GM12878 (cell line): ENCODE measurements at regions not wholly inside any gene's neighbourhood (a gene's known extent, or its start where the extent isn't known, plus 50 kb on each side); places are given as distances from the start of the nearest gene placed in this dataset.

ENCODE experiments used
- ATAC-seq: fragments of 200-7000 bp; cut with Tn5 transposase; 3 replicates; pipeline ENCODE4 v1.9.1; 2020; ENCODE audit warnings: mild to moderate bottlenecking, moderate library complexity
- BruUV-seq: library from RNA; stranded (reverse); fragments of 400-500 nt; replicated peaks from 2 replicates; lab custom pipeline; 2021; lab: Mats Ljungman, UMichigan
- CTCF ChIA-PET: fragments of 300-600 bp; sonication (Branson Sonifier 250); formaldehyde crosslinking; extraction: SDS; loops from one replicate; lab custom pipeline; 2021; ENCODE audit warnings: inconsistent platforms; lab: Yijun Ruan, JAX
- POLR2A ChIA-PET: fragments of 350-600 bp; formaldehyde crosslinking; extraction: SDS; loops from one replicate; lab custom pipeline; 2021; ENCODE audit warnings: inconsistent platforms; lab: Charles Lee
- RAD21 ChIA-PET: fragments of 300-600 bp; sonication (Branson Sonifier 250); formaldehyde crosslinking; loops from one replicate; lab custom pipeline; 2023; ENCODE audit warnings: antibody characterized with exemption; ENCODE audit not compliant: unreplicated experiment; lab: Charles Lee
- SMC1A ChIA-PET: fragments of 300-600 bp; sonication (Branson Sonifier 250); formaldehyde crosslinking; loops from one replicate; lab custom pipeline; 2023; ENCODE audit not compliant: unreplicated experiment, uncharacterized antibody; lab: Charles Lee
- DNase-seq: peaks from one replicate; pipeline ENCODE4 v3.0.0-alpha.2; 2011; ENCODE audit warnings: low read depth, low spot score
- FAIRE-seq: peaks from 3 replicates; lab custom pipeline; 2011; peaks lifted over from hg19 to GRCh38; lab: Jason Lieb, UNC
- H2AFZ ChIP-seq: 2 replicates; pipeline ENCODE4 v1.6.0; 2011; ENCODE audit warnings: low read depth, low read length, control low read depth; ENCODE audit not compliant: control insufficient read depth
- H3K27ac ChIP-seq: 2 replicates; pipeline ENCODE4 v1.5.1; 2011; ENCODE audit warnings: control low read depth; ENCODE audit not compliant: control insufficient read depth, insufficient read depth
- H3K27me3 ChIP-seq, 2 experiments: replicated peaks in 1 of 2; 2 replicates each; pipeline versions ENCODE4 v1.6.0 to v1.6.1; 2011; ENCODE audit warnings: low read length in 1 of 2; ENCODE audit not compliant: control insufficient read depth in 2 of 2, insufficient read depth in 2 of 2
- H3K36me3 ChIP-seq, 2 experiments: 2 replicates each; pipeline ENCODE4 v1.5.1; 2011; ENCODE audit warnings: low read length in 1 of 2; ENCODE audit not compliant: control insufficient read depth in 2 of 2, insufficient read depth in 2 of 2
- H3K4me1 ChIP-seq: 2 replicates; pipeline ENCODE4 v1.6.1; 2011; ENCODE audit warnings: mild to moderate bottlenecking, low read length, moderate library complexity, mixed read lengths; ENCODE audit not compliant: control insufficient read depth, insufficient read depth
- H3K4me2 ChIP-seq: 2 replicates; pipeline ENCODE4 v1.6.0; 2011; ENCODE audit warnings: control low read depth; ENCODE audit not compliant: control insufficient read depth, insufficient read depth
- H3K4me3 ChIP-seq: fragments of 200-600 bp; sonication (generic); 2 replicates; pipeline ENCODE4 v1.5.1; 2016
- H3K79me2 ChIP-seq: 2 replicates; pipeline ENCODE4 v1.6.0; 2011; ENCODE audit warnings: low read length; ENCODE audit not compliant: control insufficient read depth, insufficient read depth
- H3K9ac ChIP-seq: 2 replicates; pipeline ENCODE4 v1.8.0; 2011; ENCODE audit warnings: low read length, control low read depth, mixed read lengths; ENCODE audit not compliant: control insufficient read depth, insufficient read depth
- H3K9me3 ChIP-seq: replicated peaks from 3 replicates; pipeline ENCODE4 v1.5.1; 2011; ENCODE audit warnings: mild to moderate bottlenecking, low read length; ENCODE audit not compliant: control insufficient read depth, insufficient read depth
- H4K20me1 ChIP-seq: 2 replicates; pipeline ENCODE4 v1.6.0; 2011; ENCODE audit not compliant: control insufficient read depth, insufficient read depth
- BRCA1 ChIP-seq: IDR thresholded peaks from 2 replicates; pipeline ENCODE4 v1.6.1; 2011; ENCODE audit warnings: low read depth, low read length, improper control_type of control experiment
- IKZF1 ChIP-seq: fragments of 450-650 bp; conservative IDR thresholded peaks from 2 replicates; pipeline ENCODE4 v1.6.1; 2017; ENCODE audit warnings: antibody characterized with exemption, mild to moderate bottlenecking
- MEF2B ChIP-seq: fragments of 450-650 bp; IDR thresholded peaks from 2 replicates; pipeline ENCODE4 v1.6.1; 2018; ENCODE audit warnings: mild to moderate bottlenecking, moderate library complexity; ENCODE audit not compliant: partially characterized antibody, poor library complexity, severe bottlenecking
- NFYB ChIP-seq: IDR thresholded peaks from 2 replicates; pipeline ENCODE4 v1.6.1; 2011; ENCODE audit warnings: low read depth, mild to moderate bottlenecking, low read length, improper control_type of control experiment, moderate library complexity; ENCODE audit not compliant: insufficient read depth
- NKRF ChIP-seq: fragments of 450-650 bp; conservative IDR thresholded peaks from 2 replicates; pipeline ENCODE4 v1.6.1; 2017; ENCODE audit warnings: mild to moderate bottlenecking, moderate library complexity
- PKNOX1 ChIP-seq: fragments of 450-650 bp; IDR thresholded peaks from 2 replicates; pipeline ENCODE4 v1.6.1; 2016; ENCODE audit warnings: mild to moderate bottlenecking
- POLR2AphosphoS2 ChIP-seq: IDR thresholded peaks from 2 replicates; pipeline ENCODE4 v1.6.1; 2011; ENCODE audit warnings: low read depth, mild to moderate bottlenecking, low read length, improper control_type of control experiment, moderate library complexity
- PRDM15 ChIP-seq: fragments of 450-650 bp; formaldehyde crosslinking; IDR thresholded peaks from 2 replicates; pipeline ENCODE4 v1.4.0; 2020; ENCODE audit warnings: mild to moderate bottlenecking, moderate library complexity
- RUNX3 ChIP-seq: IDR thresholded peaks from 2 replicates; pipeline ENCODE4 v1.6.1; 2012; ENCODE audit warnings: low read length, inconsistent platforms
- SIX5 ChIP-seq: IDR thresholded peaks from 2 replicates; pipeline ENCODE4 v1.6.1; 2011; ENCODE audit warnings: mild to moderate bottlenecking, low read depth, low read length, moderate library complexity; ENCODE audit not compliant: severe bottlenecking
- SREBF2 ChIP-seq: IDR thresholded peaks from 2 replicates; pipeline ENCODE4 v1.6.1; 2012; ENCODE audit warnings: mild to moderate bottlenecking, low read length
- SUZ12 ChIP-seq: fragments of 200-600 bp; sonication (generic); IDR thresholded peaks from one replicate; pipeline ENCODE4 v1.6.1; 2018; ENCODE audit warnings: antibody characterized with exemption, mild to moderate bottlenecking; ENCODE audit not compliant: unreplicated experiment
- ZNF592 ChIP-seq: fragments of 450-650 bp; IDR thresholded peaks from 2 replicates; pipeline ENCODE4 v1.6.1; 2017; ENCODE audit warnings: mild to moderate bottlenecking, moderate library complexity
- WGBS: methylation state at CpG from one replicate; pipeline ENCODE4 v1.1.6; 2016; ENCODE audit warnings: low lambda C conversion rate; ENCODE audit not compliant: insufficient replicate concordance, insufficient coverage; ENCODE audit errors: missing lambda C conversion rate; 5-methylcytosine and 5-hydroxymethylcytosine counted together
- in situ Hi-C: fragments of 300-500 bp; cut with MboI; formaldehyde crosslinking; loops from 9 replicates; pipeline ENCODE4 v1.14.3; 2018; ENCODE audit warnings: mixed read lengths
- intact Hi-C: fragments of 100-400 bp; cut with micrococcal nuclease; formaldehyde crosslinking; loops from one replicate; pipeline ENCODE4 v1.14.2; 2022; ENCODE audit not compliant: unreplicated experiment

GRCh38 chr4:187227907-187228704, 504.4 kb upstream of the FAT1 start:
- no peaks in the 10 kb centered on the region for H3K9me3 ChIP-seq
- no peak overlapping the region for H2AFZ ChIP-seq
- ChIA-PET SMC1A (no interaction called here), POLR2A (no interaction called here), CTCF (no interaction called here), RAD21 (no interaction called here)
- no peaks in the 10 kb centered on the region for H3K4me1 ChIP-seq
- no peak overlapping the region for H3K9ac ChIP-seq
- in situ Hi-C loops (no loop called here), intact Hi-C loops (no loop called here)
- FAIRE-seq (no peak), DNase-seq (no peak), ATAC-seq (no peak)
- 14% methylated on average over 6 of the region's 6 CpGs for WGBS
- no TSS peak for BruUV-seq
- H3K27ac ChIP-seq = no peak overlapping the region
- no peaks in the 10 kb centered on the region for H4K20me1 ChIP-seq
- no peaks in the 10 kb centered on the region for H3K36me3 ChIP-seq
- no peak overlapping the region for H3K4me3 ChIP-seq
- no peaks in the 10 kb centered on the region for H3K27me3 ChIP-seq
- no peaks in the 10 kb centered on the region for H3K79me2 ChIP-seq
- H3K4me2 ChIP-seq = no peak overlapping the region
- no peak for TF ChIP-seq POLR2AphosphoS2
- no peak for TF ChIP-seq SREBF2
- no peak for TF ChIP-seq MEF2B
- no peak for TF ChIP-seq SIX5
- no peak for TF ChIP-seq PRDM15 (CRISPR knock-in tag)
- TF ChIP-seq PKNOX1 = no peak
- no peak for TF ChIP-seq NFYB
- no peak for TF ChIP-seq RUNX3
- no peak for TF ChIP-seq IKZF1
- no peak for TF ChIP-seq BRCA1
- TF ChIP-seq NKRF = no peak
- TF ChIP-seq ZNF592 = no peak
- TF ChIP-seq SUZ12 = no peak
